Ishikawa (cell line): ENCODE measurements at regions not wholly inside any gene's neighbourhood (a gene's known extent, or its start where the extent isn't known, plus 50 kb on each side); places are given as distances from the start of the nearest gene placed in this dataset.

Experiments
- FOXM1 ChIP-seq: IDR thresholded peaks from 2 replicates; pipeline ENCODE4 v1.6.1; 2012; ENCODE audit warnings: low read depth, borderline replicate concordance
- TAF1 ChIP-seq: IDR thresholded peaks from 2 replicates; pipeline ENCODE4 v1.6.1; 2012; ENCODE audit warnings: low read depth, mild to moderate bottlenecking

GRCh38 chr7:347001-347590 lies 57.1 kb downstream of the FOXL3 start:
- TF ChIP-seq TAF1 (no peak), FOXM1 (no peak)
